Spleen (tissue), 11 donors: ENCODE measurements at regions not wholly inside any gene's neighbourhood (a gene's known extent, or its start where the extent isn't known, plus 50 kb on each side); places are given as distances from the start of the nearest gene placed in this dataset.
A peak's percentile ranks its signal among the peaks of the same experiment; 100 is the strongest.
"Not testable (repeated sequence)": the region's sequence is repeated elsewhere in the genome, so short reads cannot be mapped to it uniquely, and the experiment has no call there.

Experiments used
- DNase-seq: peaks from one replicate; pipeline ENCODE4 v3.0.0-alpha.2; 2020
- H3K27ac ChIP-seq, 8 donors: fragments of 200-600 bp; sonication (generic) in 7 of 8; 1 replicate in 4 of 8; 2 replicates in 4 of 8; pipeline versions ENCODE4 v1.5.0 to v1.8.0; 2016 to 2021; ENCODE audit warnings: inconsistent platforms in 4 of 8, mild to moderate bottlenecking in 4 of 8, moderate library complexity in 1 of 8
- H3K27me3 ChIP-seq, 7 donors: fragments of 200-600 bp; sonication (generic) in 6 of 7; replicated peaks in 1 of 7; 1 replicate in 4 of 7; 2 replicates in 3 of 7; pipeline versions ENCODE4 v1.5.0 to v1.8.0; 2016 to 2021; ENCODE audit warnings: inconsistent platforms in 3 of 7, mild to moderate bottlenecking in 1 of 7
- H3K36me3 ChIP-seq, 6 donors: fragments of 200-600 bp; sonication (generic) in 5 of 6; 1 replicate in 4 of 6; 2 replicates in 2 of 6; pipeline versions ENCODE4 v1.5.0 to v1.8.0; 2016 to 2021; ENCODE audit warnings: inconsistent platforms in 2 of 6
- H3K4me1 ChIP-seq, 6 donors: fragments of 200-600 bp; sonication (generic) in 5 of 6; 1 replicate in 3 of 6; 2 replicates in 3 of 6; pipeline versions ENCODE4 v1.5.0 to v1.8.0; 2016 to 2021; ENCODE audit warnings: inconsistent platforms in 3 of 6
- H3K4me3 ChIP-seq, 8 donors: fragments of 200-600 bp; sonication (generic) in 7 of 8; 1 replicate in 4 of 8; 2 replicates in 4 of 8; pipeline versions ENCODE4 v1.5.0 to v1.8.0; 2016 to 2021; ENCODE audit warnings: inconsistent platforms in 4 of 8, mild to moderate bottlenecking in 4 of 8, moderate library complexity in 2 of 8
- H3K9me3 ChIP-seq, 8 donors: fragments of 200-600 bp; sonication (generic) in 7 of 8; 1 replicate in 4 of 8; 2 replicates in 4 of 8; pipeline versions ENCODE4 v1.5.0 to v1.8.0; 2016 to 2021; ENCODE audit warnings: inconsistent platforms in 4 of 8
- POLR2A ChIP-seq, 3 donors: fragments of 450-650 bp; IDR thresholded peaks; one replicate each; pipeline ENCODE4 v1.5.1; 2017; ENCODE audit warnings: antibody characterized with exemption in 3 of 3, mild to moderate bottlenecking in 1 of 3
- POLR2AphosphoS5 ChIP-seq, 3 donors: sonication (generic); formaldehyde crosslinking; IDR thresholded peaks; one replicate each; pipeline ENCODE4 v1.5.1; 2017; ENCODE audit warnings: antibody characterized with exemption in 3 of 3
- WGBS, 5 donors: extraction: QIAGEN DNeasy Blood & Tissue Kit in 3 of 5; methylation state at CpG; one replicate each; pipeline versions ENCODE4 v1.1.5 to v1.1.7; 2013 to 2018; 5-methylcytosine and 5-hydroxymethylcytosine counted together
- intact Hi-C: fragments of 100-400 bp; cut with DNase I; formaldehyde crosslinking; loops from one replicate; pipeline ENCODE4 v1.15.0; 2023; ENCODE audit warnings: low total_unique reads
- TF ChIP-seq, protein P1 (sequence below), 11 experiments: fragments of 200-600 bp in 7 of 11; fragments of 450-650 bp in 4 of 11; sonication (generic) in 4 of 11; IDR thresholded peaks in 8 of 11; conservative IDR thresholded peaks in 3 of 11; 1 replicate in 7 of 11; 2 replicates in 4 of 11; pipeline versions ENCODE4 v1.4.0 to v1.8.0; 2016 to 2021; ENCODE audit warnings: antibody characterized with exemption in 11 of 11, inconsistent platforms in 4 of 11, mild to moderate bottlenecking in 1 of 11
- donor health status: healthy with polysubstance abuse.
- donor health status: DM: no; HTN: no; CAD: no; lungs with moderate emphysema.
- donor health status: DM: no; HTN: no; CAD: no.
- donor health status: Bipolar disorder and iron deficiency.
- donor health status: healthy.
- donor health status: DM: no; HTN: no; CAD: no.
- donor health status: DM: yes; HTN: yes; CAD: no.

DNA sequence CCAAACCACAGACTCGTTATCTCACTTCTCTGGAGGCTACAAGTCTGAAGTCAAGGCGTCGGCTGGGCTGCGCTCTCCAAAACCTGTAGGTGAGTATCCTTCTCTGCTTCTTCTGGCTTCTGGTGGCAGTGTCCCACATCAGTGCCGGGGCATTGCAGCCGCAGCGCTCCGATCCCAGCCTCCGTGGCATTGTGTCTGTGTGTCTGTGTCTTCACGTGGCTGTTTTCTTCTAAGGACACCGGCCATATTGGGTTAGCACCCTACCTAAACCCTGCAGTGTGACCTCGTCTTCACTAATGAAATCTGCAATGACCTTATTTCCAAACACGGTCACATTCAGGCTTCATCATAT, 584.9 kb upstream of the COBL start:
- Histone ChIP-seq H3K4me1 (no peaks in the 10 kb centered on the region), H3K27me3 (no peaks in the 10 kb centered on the region), H3K36me3 (no peaks in the 10 kb centered on the region), H3K9me3 (peaks cover 0 to 43% (median 6%) of the 10 kb centered on the region in 8 donors), H3K4me3 (no peak overlapping the region), H3K27ac (no peak overlapping the region)
- intact Hi-C loops, result no loop called here
- no peak for TF ChIP-seq POLR2AphosphoS5 (IDR thresholded peaks at IDR 0.05)
- TF ChIP-seq, protein P1, sequence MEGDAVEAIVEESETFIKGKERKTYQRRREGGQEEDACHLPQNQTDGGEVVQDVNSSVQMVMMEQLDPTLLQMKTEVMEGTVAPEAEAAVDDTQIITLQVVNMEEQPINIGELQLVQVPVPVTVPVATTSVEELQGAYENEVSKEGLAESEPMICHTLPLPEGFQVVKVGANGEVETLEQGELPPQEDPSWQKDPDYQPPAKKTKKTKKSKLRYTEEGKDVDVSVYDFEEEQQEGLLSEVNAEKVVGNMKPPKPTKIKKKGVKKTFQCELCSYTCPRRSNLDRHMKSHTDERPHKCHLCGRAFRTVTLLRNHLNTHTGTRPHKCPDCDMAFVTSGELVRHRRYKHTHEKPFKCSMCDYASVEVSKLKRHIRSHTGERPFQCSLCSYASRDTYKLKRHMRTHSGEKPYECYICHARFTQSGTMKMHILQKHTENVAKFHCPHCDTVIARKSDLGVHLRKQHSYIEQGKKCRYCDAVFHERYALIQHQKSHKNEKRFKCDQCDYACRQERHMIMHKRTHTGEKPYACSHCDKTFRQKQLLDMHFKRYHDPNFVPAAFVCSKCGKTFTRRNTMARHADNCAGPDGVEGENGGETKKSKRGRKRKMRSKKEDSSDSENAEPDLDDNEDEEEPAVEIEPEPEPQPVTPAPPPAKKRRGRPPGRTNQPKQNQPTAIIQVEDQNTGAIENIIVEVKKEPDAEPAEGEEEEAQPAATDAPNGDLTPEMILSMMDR (IDR thresholded peaks at IDR 0.05 in 8 of 11, conservative IDR thresholded peaks at IDR 0.05 in 3 of 11), result no peak
- no peak for TF ChIP-seq POLR2A (IDR thresholded peaks at IDR 0.05)
- WGBS, 5 donors, result 90 to 94% (median 92%) methylated on average over 13 of the region's 13 CpGs
- peak; percentile 47 for DNase-seq

DNA sequence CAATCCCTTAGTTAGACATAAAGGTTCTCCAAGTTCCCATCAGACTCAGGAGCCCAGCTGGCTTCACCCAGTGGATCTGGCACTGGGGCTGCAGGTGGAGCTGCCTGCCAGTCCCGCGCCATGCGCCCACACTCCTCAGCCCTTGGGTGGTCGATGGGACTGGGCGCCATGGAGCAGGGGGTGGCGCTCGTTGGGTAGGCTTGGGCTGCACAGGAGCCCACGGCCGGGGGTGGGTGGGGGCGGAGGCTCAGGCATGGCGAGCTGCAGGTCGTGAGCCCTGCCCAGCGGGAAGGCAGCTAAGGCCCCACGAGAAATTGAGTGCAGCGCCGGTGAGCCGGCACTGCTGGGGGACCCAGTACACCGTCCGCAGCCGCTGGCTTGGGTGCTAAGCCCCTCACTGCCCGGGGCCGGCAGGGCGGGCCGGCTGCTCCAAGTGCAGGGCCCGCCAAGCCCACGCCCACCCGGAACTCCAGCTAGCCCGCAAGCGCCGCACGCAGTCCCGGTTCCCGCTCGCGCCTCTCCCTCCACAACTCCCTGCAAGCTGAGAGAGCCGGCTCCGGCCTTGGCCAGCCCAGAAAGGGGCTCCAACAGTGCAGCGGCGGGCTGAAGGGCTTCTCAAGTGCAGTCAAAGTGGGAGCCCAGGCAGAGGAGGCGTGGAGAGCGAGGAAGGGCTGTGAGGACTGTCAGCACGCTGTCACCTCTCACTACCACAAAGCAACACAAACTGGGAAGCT, 584.3 kb upstream of the COBL start:
- H3K36me3 ChIP-seq, H3K4me1 ChIP-seq, H3K4me3 ChIP-seq, intact Hi-C loops, H3K27me3 ChIP-seq, H3K27ac ChIP-seq: not testable (repeated sequence)
- peaks cover 0 to 46% (median 6%) of the 10 kb centered on the region in 8 donors for H3K9me3 ChIP-seq
- 91 to 97% (median 94%) methylated on average over 22 to 42 of the region's 42 CpGs for WGBS, 5 donors
- peak; percentile 54 for DNase-seq

DNA sequence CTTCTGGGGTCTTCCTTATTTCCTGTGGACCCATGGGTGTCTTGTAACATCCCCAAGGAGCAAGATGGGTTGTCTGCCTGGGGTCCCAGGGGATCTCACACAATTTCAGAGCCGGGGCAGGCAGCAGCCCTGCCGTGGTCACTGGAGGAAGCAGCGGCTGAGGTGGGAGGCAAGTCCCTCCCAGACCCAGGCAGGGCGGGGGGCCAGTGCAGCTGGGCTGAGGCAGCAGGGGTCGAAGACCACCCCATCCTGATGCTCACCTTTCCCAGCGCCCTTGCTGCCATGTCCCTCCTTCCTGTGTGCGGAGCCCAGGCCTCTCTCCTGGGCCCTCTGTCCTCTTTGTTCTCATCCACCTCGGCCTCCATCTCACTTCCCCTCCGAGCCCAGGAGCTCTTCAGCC, 583.0 kb upstream of the COBL start:
- Histone ChIP-seq H3K4me1 (no peaks in the 10 kb centered on the region), H3K27me3 (no peaks in the 10 kb centered on the region), H3K9me3 (peaks cover 0 to 48% (median 4%) of the 10 kb centered on the region in 8 donors), H3K4me3 (no peak overlapping the region), H3K27ac (no peak overlapping the region), H3K36me3 (no peaks in the 10 kb centered on the region)
- TF ChIP-seq POLR2AphosphoS5 (IDR thresholded peaks at IDR 0.05) (no peak), POLR2A (IDR thresholded peaks at IDR 0.05) (no peak)
- TF ChIP-seq, protein P1 (IDR thresholded peaks at IDR 0.05 in 8 of 11, conservative IDR thresholded peaks at IDR 0.05 in 3 of 11), result no peak
- 81 to 91% (median 88%) methylated on average over 8 to 9 of the region's 9 CpGs for WGBS, 5 donors
- intact Hi-C loops, result no loop called here
- DNase-seq, result no peak

DNA sequence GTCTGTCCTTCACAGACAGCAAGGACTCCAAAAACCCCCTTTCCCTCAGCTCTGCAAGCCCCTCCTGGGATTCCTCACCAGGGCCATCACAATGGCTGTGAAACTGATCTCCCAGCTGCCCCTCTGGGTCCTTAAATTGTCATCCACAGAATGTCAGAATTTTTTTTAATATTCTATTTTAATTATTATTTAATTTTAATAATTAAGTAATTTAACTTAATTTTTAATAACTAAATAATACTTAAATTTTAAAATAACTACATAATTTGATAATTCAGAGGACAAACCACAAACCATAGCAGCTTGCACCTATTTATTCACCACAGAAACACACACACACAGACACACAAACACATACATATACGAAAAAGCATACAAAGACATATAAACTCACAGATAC, 565.8 kb upstream of the COBL start:
- Histone ChIP-seq H3K27ac (no peak overlapping the region), H3K4me3 (no peak overlapping the region), H3K27me3 (no peaks in the 10 kb centered on the region), H3K4me1 (no peaks in the 10 kb centered on the region), H3K9me3 (peaks cover 0 to 17% (median 2%) of the 10 kb centered on the region in 8 donors), H3K36me3 (no peaks in the 10 kb centered on the region)
- intact Hi-C loops, result no loop called here
- DNase-seq, result no peak
- WGBS, 5 donors, result 78 to 91% (median 86%) methylated on average over 1 of the region's 1 CpG
- TF ChIP-seq, protein P1 (IDR thresholded peaks at IDR 0.05 in 8 of 11, conservative IDR thresholded peaks at IDR 0.05 in 3 of 11), result no peak
- TF ChIP-seq POLR2A (IDR thresholded peaks at IDR 0.05) (no peak), POLR2AphosphoS5 (IDR thresholded peaks at IDR 0.05) (no peak)
